Ovary (tissue), 3 donors: ENCODE measurements at regions not wholly inside any gene's neighbourhood (a gene's known extent, or its start where the extent isn't known, plus 50 kb on each side); places are given as distances from the start of the nearest gene placed in this dataset.

ENCODE experiments used
- CTCF ChIP-seq, 3 donors: fragments of 450-650 bp in 2 of 3; fragments of 200-600 bp in 1 of 3; IDR thresholded peaks; one replicate each; pipeline versions ENCODE4 v1.5.1 to v1.8.0; 2016 to 2022; ENCODE audit warnings: antibody characterized with exemption in 3 of 3, mild to moderate bottlenecking in 1 of 3
- EP300 ChIP-seq: sonication (generic); formaldehyde crosslinking; IDR thresholded peaks from one replicate; pipeline ENCODE4 v1.6.1; 2017; ENCODE audit warnings: antibody characterized with exemption
- POLR2A ChIP-seq: fragments of 450-650 bp; IDR thresholded peaks from one replicate; pipeline ENCODE4 v1.6.1; 2017; ENCODE audit warnings: antibody characterized with exemption, mild to moderate bottlenecking, moderate library complexity
- donor health status: DM: no; HTN: no; CAD: no.

GRCh38 chr6:159594106-159594749 lies 98.8 kb downstream of the SOD2 start:
- TF ChIP-seq CTCF (IDR thresholded peaks at IDR 0.05) (no peak), POLR2A (no peak), EP300 (no peak)
